HCT116 (cell line): ENCODE measurements at regions not wholly inside any gene's neighbourhood (a gene's known extent, or its start where the extent isn't known, plus 50 kb on each side); places are given as distances from the start of the nearest gene placed in this dataset.

Source experiments
- ATAC-seq: fragments of 200-7000 bp; cut with Tn5 transposase; 2 replicates; pipeline ENCODE4 v1.9.1; 2020; ENCODE audit warnings: mild to moderate bottlenecking, moderate library complexity
- BruUV-seq: library from RNA; stranded (reverse); fragments of 400-500 nt; replicated peaks from 2 replicates; lab custom pipeline; 2021; lab: Mats Ljungman, UMichigan
- CTCF ChIA-PET: fragments of 300-600 bp; sonication (Branson Sonifier 250); formaldehyde crosslinking; loops from one replicate; lab custom pipeline; 2021; ENCODE audit warnings: antibody characterized with exemption; lab: Charles Lee
- POLR2A ChIA-PET: fragments of 300-600, 350-600 bp; sonication (Branson Sonifier 250); formaldehyde crosslinking; loops from one replicate; lab custom pipeline; 2021; ENCODE audit warnings: antibody characterized with exemption; lab: Charles Lee
- RAD21 ChIA-PET, 2 experiments: fragments of 300-600 bp; sonication (Branson Sonifier 250); formaldehyde crosslinking; loops; one replicate each; lab custom pipeline; 2023; ENCODE audit warnings: low total read pairs in 2 of 2; ENCODE audit not compliant: uncharacterized antibody in 2 of 2, unreplicated experiment in 2 of 2, low non-redundant PET in 1 of 2; lab: Charles Lee
- DNase-seq: peaks from one replicate; pipeline ENCODE4 v3.0.0-alpha.2; 2010; ENCODE audit warnings: low read depth, low spot score
- H2AFZ ChIP-seq: fragments of 200-600 bp; shearing (Covaris generic), sonication (generic); 2 replicates; pipeline ENCODE4 v1.6.1; 2017; ENCODE audit warnings: low read depth, mixed run types, mixed read lengths, antibody characterized with exemption, low read length; ENCODE audit not compliant: poor library complexity, severe bottlenecking
- H3K27ac ChIP-seq: 2 replicates; pipeline ENCODE4 v1.5.1; 2012; ENCODE audit warnings: low read depth, low read length
- H3K27me3 ChIP-seq: fragments of 200-600 bp; sonication (generic); 2 replicates; pipeline ENCODE4 v1.6.1; 2016; ENCODE audit warnings: mixed run types, low read length, mixed read lengths; ENCODE audit not compliant: insufficient read depth
- H3K36me3 ChIP-seq, 2 experiments: fragments of 200-500 bp in 1 of 2; fragments of 200-600 bp in 1 of 2; sonication (Bioruptor generic) in 1 of 2; sonication (generic) in 1 of 2; 2 replicates each; pipeline versions ENCODE4 v1.5.1 to v1.6.1; 2014 to 2016; ENCODE audit warnings: low read length in 2 of 2, inconsistent platforms in 1 of 2, mixed read lengths in 1 of 2, mixed run types in 1 of 2; ENCODE audit not compliant: insufficient read depth in 2 of 2, control insufficient read depth in 1 of 2
- H3K4me1 ChIP-seq, 2 experiments: fragments of 200-600 bp in 1 of 2; sonication (generic) in 1 of 2; 2 replicates each; pipeline versions ENCODE4 v1.5.1 to v1.6.1; 2012 to 2017; ENCODE audit warnings: low read length in 2 of 2, inconsistent platforms in 1 of 2, mild to moderate bottlenecking in 1 of 2, mixed read lengths in 1 of 2, mixed run types in 1 of 2, moderate library complexity in 1 of 2; ENCODE audit not compliant: insufficient read depth in 2 of 2, control insufficient read depth in 1 of 2
- H3K4me2 ChIP-seq: fragments of 200-600 bp; sonication (generic); 2 replicates; pipeline ENCODE4 v1.6.1; 2017; ENCODE audit warnings: mixed run types, low read length, mixed read lengths
- H3K4me3 ChIP-seq, 2 experiments: fragments of 200-600 bp in 1 of 2; sonication (generic) in 1 of 2; replicated peaks in 1 of 2; 2 replicates each; pipeline ENCODE4 v1.5.1; 2011 to 2016; ENCODE audit warnings: low read length in 2 of 2, control low read depth in 1 of 2, low read depth in 1 of 2, mild to moderate bottlenecking in 1 of 2, mixed read lengths in 1 of 2, mixed run types in 1 of 2
- H3K79me2 ChIP-seq: fragments of 200-600 bp; sonication (generic); 2 replicates; pipeline ENCODE4 v1.6.1; 2017; ENCODE audit warnings: mild to moderate bottlenecking, mixed run types, low read length, moderate library complexity, mixed read lengths; ENCODE audit not compliant: insufficient read depth
- H3K9ac ChIP-seq: fragments of 200-600 bp; sonication (generic); 2 replicates; pipeline ENCODE4 v1.6.1; 2016; ENCODE audit warnings: low read length, mixed read lengths
- H3K9me2 ChIP-seq: fragments of 200-600 bp; sonication (generic), shearing (Covaris generic); 2 replicates; pipeline ENCODE4 v1.6.1; 2017; ENCODE audit warnings: mixed run types, mild to moderate bottlenecking, moderate library complexity; ENCODE audit not compliant: insufficient read depth
- H3K9me3 ChIP-seq, 2 experiments: fragments of 200-500 bp in 1 of 2; fragments of 200-600 bp in 1 of 2; sonication (Bioruptor generic) in 1 of 2; sonication (generic) in 1 of 2; 2 replicates each; pipeline ENCODE4 v1.6.1; 2014 to 2017; ENCODE audit warnings: low read length in 2 of 2, mixed read lengths in 2 of 2, inconsistent platforms in 1 of 2, low read depth in 1 of 2, mild to moderate bottlenecking in 1 of 2, mixed run types in 1 of 2, moderate library complexity in 1 of 2; ENCODE audit not compliant: control insufficient read depth in 1 of 2, insufficient read depth in 1 of 2
- H4K20me1 ChIP-seq: fragments of 200-600 bp; sonication (generic), shearing (Covaris generic); 2 replicates; pipeline ENCODE4 v1.6.1; 2017; ENCODE audit warnings: mixed run types, mild to moderate bottlenecking, moderate library complexity; ENCODE audit not compliant: insufficient read depth
- CBX3 ChIP-seq: IDR thresholded peaks from 2 replicates; pipeline ENCODE4 v1.6.1; 2012; ENCODE audit warnings: low read depth
- CEBPB ChIP-seq: IDR thresholded peaks from 2 replicates; pipeline ENCODE4 v1.6.1; 2012; ENCODE audit warnings: low read depth
- CTCF ChIP-seq, 3 experiments: fragments of 200-600 bp in 1 of 3; sonication (generic) in 1 of 3; IDR thresholded peaks in 2 of 3; conservative IDR thresholded peaks in 1 of 3; 2 replicates each; pipeline ENCODE4 v1.5.1; 2012 to 2017; ENCODE audit warnings: low read depth in 2 of 3, low read length in 2 of 3, antibody characterized with exemption in 1 of 3, borderline replicate concordance in 1 of 3, control low read depth in 1 of 3, mild to moderate bottlenecking in 1 of 3, mixed read lengths in 1 of 3, mixed run types in 1 of 3, moderate library complexity in 1 of 3; ENCODE audit not compliant: insufficient read depth in 1 of 3
- EGR1 ChIP-seq: IDR thresholded peaks from 2 replicates; pipeline ENCODE4 v1.6.1; 2012; ENCODE audit warnings: low read depth
- ELF1 ChIP-seq: IDR thresholded peaks from 2 replicates; pipeline ENCODE4 v1.6.1; 2012; ENCODE audit warnings: low read depth, borderline replicate concordance
- EZH2 ChIP-seq: fragments of 200-600 bp; sonication (generic); IDR thresholded peaks from 2 replicates; pipeline ENCODE4 v1.6.1; 2017; ENCODE audit warnings: antibody characterized with exemption, mixed run types
- EZH2phosphoT487 ChIP-seq: fragments of 200-600 bp; IDR thresholded peaks from 2 replicates; pipeline ENCODE4 v1.6.1; 2018; ENCODE audit warnings: antibody characterized with exemption, borderline replicate concordance
- FOSL1 ChIP-seq: IDR thresholded peaks from 2 replicates; pipeline ENCODE4 v1.6.1; 2012; ENCODE audit warnings: low read depth
- JUND ChIP-seq: IDR thresholded peaks from 2 replicates; pipeline ENCODE4 v1.6.1; 2012
- POLR2A ChIP-seq: IDR thresholded peaks from 2 replicates; pipeline ENCODE4 v1.7.0; 2011; ENCODE audit warnings: borderline replicate concordance; ENCODE audit not compliant: insufficient read depth, insufficient read length; ENCODE audit errors: extremely low read depth
- POLR2AphosphoS5 ChIP-seq: IDR thresholded peaks from 2 replicates; pipeline ENCODE4 v1.6.1; 2011; ENCODE audit warnings: mild to moderate bottlenecking, low read depth, low read length, moderate library complexity
- RAD21 ChIP-seq: IDR thresholded peaks from 2 replicates; pipeline ENCODE4 v1.6.1; 2012; ENCODE audit warnings: low read depth, mild to moderate bottlenecking
- SP1 ChIP-seq: IDR thresholded peaks from 2 replicates; pipeline ENCODE4 v1.6.1; 2012; ENCODE audit warnings: low read depth
- SRF ChIP-seq: IDR thresholded peaks from 2 replicates; pipeline ENCODE4 v1.6.1; 2012; ENCODE audit warnings: low read depth
- TCF7L2 ChIP-seq: IDR thresholded peaks from 2 replicates; pipeline ENCODE4 v1.7.0; 2011; ENCODE audit warnings: borderline replicate concordance, inconsistent platforms; ENCODE audit not compliant: insufficient read depth, insufficient read length; ENCODE audit errors: extremely low read depth
- YY1 ChIP-seq: IDR thresholded peaks from 2 replicates; pipeline ENCODE4 v1.6.1; 2011; ENCODE audit warnings: low read length, low read depth, moderate library complexity, mild to moderate bottlenecking; ENCODE audit not compliant: insufficient replicate concordance; ENCODE audit errors: extremely low read depth
- ZBTB33 ChIP-seq: IDR thresholded peaks from 2 replicates; pipeline ENCODE4 v1.6.1; 2011; ENCODE audit warnings: mild to moderate bottlenecking, low read length, moderate library complexity; ENCODE audit not compliant: insufficient replicate concordance; ENCODE audit errors: extremely low read depth
- ZFX ChIP-seq: fragments of 450-650 bp; IDR thresholded peaks from 2 replicates; pipeline ENCODE4 v1.6.1; 2017
- ZNF274 ChIP-seq: fragments of 200-500 bp; sonication (Bioruptor generic); IDR thresholded peaks from 2 replicates; pipeline ENCODE4 v1.6.1; 2014; ENCODE audit warnings: mild to moderate bottlenecking, low read depth, low read length, inconsistent platforms
- intact Hi-C: fragments of 100-400 bp; cut with micrococcal nuclease; formaldehyde crosslinking; loops from 2 replicates; pipeline ENCODE4 v1.10.0; 2022
- TF ChIP-seq, protein P1 (sequence below): IDR thresholded peaks from 2 replicates; pipeline ENCODE4 v1.6.1; 2012

DNA sequence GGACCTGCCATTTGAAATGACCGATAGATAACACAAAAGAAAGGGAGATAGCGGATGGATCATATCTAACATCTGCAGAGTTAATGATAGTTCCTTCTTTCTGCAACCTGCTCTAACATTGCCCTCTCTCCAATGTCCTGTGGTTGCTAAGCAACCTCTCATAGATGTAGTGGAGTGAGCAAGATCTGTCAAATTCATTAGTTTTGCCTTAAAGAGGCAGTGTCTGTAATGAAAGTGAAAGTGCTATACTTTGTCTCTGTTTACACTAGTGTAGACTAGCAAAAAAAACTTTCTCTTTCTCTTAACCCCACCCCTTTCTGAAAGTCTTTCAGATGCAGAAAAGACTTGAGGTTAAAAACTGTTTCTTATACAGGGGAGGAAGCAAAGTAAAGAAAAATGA lies 1196.9 kb downstream of the SORCS3 start:
- Histone ChIP-seq H4K20me1 (no peaks in the 10 kb centered on the region), H2AFZ (no peak overlapping the region), H3K27me3 (no peaks in the 10 kb centered on the region), H3K4me1 (no peaks in the 10 kb centered on the region), H3K9ac (no peak overlapping the region), H3K36me3 (no peaks in the 10 kb centered on the region), H3K4me2 (no peak overlapping the region), H3K79me2 (no peaks in the 10 kb centered on the region), H3K27ac (no peak overlapping the region), H3K9me3 (peaks cover 30 to 33% of the 10 kb centered on the region in 2 experiments; a peak in 3 of 4 replicates), H3K9me2 (no peaks in the 10 kb centered on the region), H3K4me3 (no peak overlapping the region)
- ATAC-seq: no peak
- ChIA-PET CTCF (no interaction called here), POLR2A (no interaction called here), RAD21 (no interaction called here)
- BruUV-seq: no TSS peak
- TF ChIP-seq EZH2phosphoT487: no peak
- TF ChIP-seq ZBTB33: no peak
- TF ChIP-seq EZH2: no peak
- TF ChIP-seq ZFX: no peak
- no peak for TF ChIP-seq CBX3
- no peak for TF ChIP-seq CTCF (IDR thresholded peaks at IDR 0.05 in 2 of 3, conservative IDR thresholded peaks at IDR 0.05 in 1 of 3; ENCODE audit: borderline replicate concordance in 1 of 3, insufficient read depth in 1 of 3, low read depth in 2 of 3, low read length in 2 of 3)
- no peak for TF ChIP-seq CEBPB
- TF ChIP-seq POLR2A: no peak
- no peak for TF ChIP-seq SP1
- TF ChIP-seq YY1: no peak
- no peak for TF ChIP-seq SRF
- TF ChIP-seq JUND: no peak
- TF ChIP-seq, protein P1, sequence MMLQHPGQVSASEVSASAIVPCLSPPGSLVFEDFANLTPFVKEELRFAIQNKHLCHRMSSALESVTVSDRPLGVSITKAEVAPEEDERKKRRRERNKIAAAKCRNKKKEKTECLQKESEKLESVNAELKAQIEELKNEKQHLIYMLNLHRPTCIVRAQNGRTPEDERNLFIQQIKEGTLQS: no peak
- TF ChIP-seq FOSL1: no peak
- TF ChIP-seq EGR1: no peak
- no peak for TF ChIP-seq ZNF274
- TF ChIP-seq POLR2AphosphoS5: no peak
- TF ChIP-seq ELF1: no peak
- TF ChIP-seq TCF7L2: no peak
- TF ChIP-seq RAD21: no peak
- no peak for DNase-seq
- intact Hi-C loops: no loop called here
